Kidney (tissue), 13 donors: ENCODE measurements at regions not wholly inside any gene's neighbourhood (a gene's known extent, or its start where the extent isn't known, plus 50 kb on each side); places are given as distances from the start of the nearest gene placed in this dataset.

Experiments
- DNase-seq, 5 donors: peaks; one replicate each; pipeline ENCODE4 v3.0.0-alpha.2; 2013 to 2020
- FAIRE-seq: peaks from 2 replicates; lab custom pipeline; 2012; peaks lifted over from hg19 to GRCh38; lab: Jason Lieb, UNC
- H3K27ac ChIP-seq, 2 donors: one replicate each; pipeline ENCODE4 v1.7.0; 2013; ENCODE audit warnings: low read depth in 2 of 2, low read length in 2 of 2, inconsistent platforms in 1 of 2
- H3K27me3 ChIP-seq: one replicate; pipeline ENCODE4 v1.7.1; 2013; ENCODE audit warnings: low read length, inconsistent platforms; ENCODE audit not compliant: control insufficient read depth, insufficient read depth
- H3K36me3 ChIP-seq, 3 donors: one replicate each; pipeline versions ENCODE4 v1.7.0 to v1.7.1; 2013; ENCODE audit warnings: low read length in 3 of 3, control low read depth in 1 of 3, inconsistent platforms in 1 of 3; ENCODE audit not compliant: insufficient read depth in 3 of 3, control insufficient read depth in 2 of 3
- H3K4me1 ChIP-seq, 3 donors: one replicate each; pipeline versions ENCODE4 v1.7.0 to v1.7.1; 2013; ENCODE audit warnings: low read length in 3 of 3, inconsistent platforms in 1 of 3, low read depth in 1 of 3; ENCODE audit not compliant: control insufficient read depth in 2 of 3, insufficient read depth in 2 of 3
- H3K4me3 ChIP-seq, 3 donors: one replicate each; pipeline versions ENCODE4 v1.7.0 to v1.8.1; 2013; ENCODE audit warnings: low read length in 3 of 3, control low read depth in 1 of 3, inconsistent platforms in 1 of 3
- H3K9ac ChIP-seq, 3 donors: one replicate each; pipeline versions ENCODE4 v1.7.0 to v1.7.1; 2013; ENCODE audit warnings: low read length in 3 of 3, control low read depth in 1 of 3, inconsistent platforms in 1 of 3
- H3K9me3 ChIP-seq, 3 donors: one replicate each; pipeline versions ENCODE4 v1.7.0 to v1.7.1; 2013; ENCODE audit warnings: low read length in 3 of 3, control low read depth in 1 of 3, inconsistent platforms in 1 of 3; ENCODE audit not compliant: control insufficient read depth in 2 of 3, insufficient read depth in 1 of 3
- intact Hi-C: fragments of 100-400 bp; cut with DNase I; formaldehyde crosslinking; loops from one replicate; pipeline ENCODE4 v1.11.1; 2022
- TF ChIP-seq, protein P1 (sequence below): IDR thresholded peaks from 3 replicates; pipeline ENCODE4 v1.5.1; 2012; ENCODE audit warnings: mild to moderate bottlenecking, moderate library complexity, borderline replicate concordance; ENCODE audit not compliant: insufficient read depth; ENCODE audit errors: extremely low read depth
- donor health status: control.
- donor health status: control.
- donor health status: control.
- donor health status: control.
- donor health status: control.
- donor health status: DM: yes; HTN: yes; CAD: no.
- donor health status: Normal renal cell carcinoma (clear cell type).

DNA sequence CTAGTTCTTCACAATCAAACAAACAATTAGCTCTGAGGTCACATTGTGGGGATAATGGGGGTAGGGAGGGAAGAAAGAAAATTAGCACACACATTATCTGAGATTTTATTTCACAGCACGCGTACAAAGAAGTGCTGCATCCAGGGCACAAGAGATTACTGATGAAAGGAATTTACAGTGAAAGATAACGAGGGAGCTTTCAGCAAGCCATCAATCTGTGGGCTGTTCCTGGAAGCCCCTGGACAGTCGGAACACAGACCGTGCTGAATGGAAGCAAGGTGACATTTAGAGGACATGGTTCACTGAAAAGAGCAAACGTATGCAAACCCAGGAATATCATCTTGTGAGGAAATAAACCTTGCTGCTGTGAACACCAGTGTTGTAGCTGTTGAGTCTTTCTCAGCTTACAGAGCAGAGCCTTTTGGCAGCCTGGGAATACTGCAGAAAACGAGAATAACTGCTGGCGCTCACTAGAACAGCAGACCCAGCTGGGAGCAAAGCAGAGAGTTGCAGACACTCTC is 63.2 kb downstream of the SCG2 start:
- peak overlapping the region in 1 of 3 donors; percentile 16 for H3K4me3 ChIP-seq
- H3K9ac ChIP-seq: no peak overlapping the region
- H3K9me3 ChIP-seq: no peaks in the 10 kb centered on the region
- FAIRE-seq (no peak), DNase-seq (peak in 4 of 5 donors; percentile 28 to 76 (median 50))
- TF ChIP-seq, protein P1, sequence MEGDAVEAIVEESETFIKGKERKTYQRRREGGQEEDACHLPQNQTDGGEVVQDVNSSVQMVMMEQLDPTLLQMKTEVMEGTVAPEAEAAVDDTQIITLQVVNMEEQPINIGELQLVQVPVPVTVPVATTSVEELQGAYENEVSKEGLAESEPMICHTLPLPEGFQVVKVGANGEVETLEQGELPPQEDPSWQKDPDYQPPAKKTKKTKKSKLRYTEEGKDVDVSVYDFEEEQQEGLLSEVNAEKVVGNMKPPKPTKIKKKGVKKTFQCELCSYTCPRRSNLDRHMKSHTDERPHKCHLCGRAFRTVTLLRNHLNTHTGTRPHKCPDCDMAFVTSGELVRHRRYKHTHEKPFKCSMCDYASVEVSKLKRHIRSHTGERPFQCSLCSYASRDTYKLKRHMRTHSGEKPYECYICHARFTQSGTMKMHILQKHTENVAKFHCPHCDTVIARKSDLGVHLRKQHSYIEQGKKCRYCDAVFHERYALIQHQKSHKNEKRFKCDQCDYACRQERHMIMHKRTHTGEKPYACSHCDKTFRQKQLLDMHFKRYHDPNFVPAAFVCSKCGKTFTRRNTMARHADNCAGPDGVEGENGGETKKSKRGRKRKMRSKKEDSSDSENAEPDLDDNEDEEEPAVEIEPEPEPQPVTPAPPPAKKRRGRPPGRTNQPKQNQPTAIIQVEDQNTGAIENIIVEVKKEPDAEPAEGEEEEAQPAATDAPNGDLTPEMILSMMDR: no peak
- H3K27ac ChIP-seq: no peak overlapping the region
- H3K27me3 ChIP-seq: no peaks in the 10 kb centered on the region
- H3K36me3 ChIP-seq: no peaks in the 10 kb centered on the region
- H3K4me1 ChIP-seq: peaks cover 0 to 11% (median 3%) of the 10 kb centered on the region in 3 donors
- intact Hi-C loops: no loop called here

GRCh38 chr2:223541546-223541945 is 60.6 kb downstream of the SCG2 start:
- DNase-seq (no peak), FAIRE-seq (no peak)
- TF ChIP-seq, protein P1: no peak
- Histone ChIP-seq H3K27ac (no peak overlapping the region), H3K27me3 (no peaks in the 10 kb centered on the region), H3K9ac (no peak overlapping the region), H3K4me3 (no peak overlapping the region), H3K36me3 (no peaks in the 10 kb centered on the region), H3K9me3 (no peaks in the 10 kb centered on the region), H3K4me1 (peaks cover 0 to 11% (median 3%) of the 10 kb centered on the region in 3 donors)
- intact Hi-C loops: no loop called here

DNA sequence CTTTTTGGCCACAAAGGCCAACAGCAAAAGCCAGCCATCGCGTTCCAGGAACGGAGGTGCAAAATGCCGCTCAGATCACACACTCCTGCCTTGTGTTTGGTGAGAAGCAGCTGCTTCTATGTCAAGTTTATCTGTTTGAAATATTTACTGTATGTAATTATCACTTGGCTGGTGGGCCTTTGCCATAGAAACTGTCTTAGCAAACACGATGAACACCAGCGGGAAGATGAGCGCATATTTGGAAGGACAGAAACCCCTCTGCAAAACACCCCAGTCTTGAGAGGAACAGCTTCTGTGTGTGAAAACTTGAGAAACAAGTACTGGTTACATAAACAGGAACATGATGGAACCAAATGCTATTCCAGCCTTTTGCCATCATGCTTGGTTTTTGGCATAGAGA is 59.7 kb downstream of the SCG2 start:
- no peak overlapping the region for H3K27ac ChIP-seq
- no peaks in the 10 kb centered on the region for H3K36me3 ChIP-seq
- no peak overlapping the region for H3K9ac ChIP-seq
- no peak for FAIRE-seq
- no peak for DNase-seq
- no peaks in the 10 kb centered on the region for H3K9me3 ChIP-seq
- intact Hi-C loops: no loop called here
- no peaks in the 10 kb centered on the region for H3K27me3 ChIP-seq
- no peak overlapping the region for H3K4me3 ChIP-seq
- peaks cover 0 to 11% (median 3%) of the 10 kb centered on the region in 3 donors for H3K4me1 ChIP-seq
- TF ChIP-seq, protein P1: no peak

GRCh38 chr2:223545406-223545805 is 56.8 kb downstream of the SCG2 start:
- H3K4me1 ChIP-seq: no peaks in the 10 kb centered on the region
- intact Hi-C loops: no loop called here

More at GRCh38 chr2:223545406-223545805, 56.8 kb downstream of the SCG2 start:
- Histone ChIP-seq H3K36me3 (no peaks in the 10 kb centered on the region), H3K9me3 (no peaks in the 10 kb centered on the region), H3K9ac (no peak overlapping the region), H3K4me3 (no peak overlapping the region), H3K27ac (no peak overlapping the region), H3K27me3 (no peaks in the 10 kb centered on the region)
- TF ChIP-seq, protein P1: no peak
- DNase-seq (no peak), FAIRE-seq (no peak)
